ENCODE measurements at regions not wholly inside any gene's neighbourhood (a gene's known extent, or its start where the extent isn't known, plus 50 kb on each side); places are given as distances from the start of the nearest gene placed in this dataset.
A peak's percentile ranks its signal among the peaks of the same experiment; 100 is the strongest.
"Not testable (repeated sequence)": the region's sequence is repeated elsewhere in the genome, so short reads cannot be mapped to it uniquely, and the experiment has no call there.

DNA sequence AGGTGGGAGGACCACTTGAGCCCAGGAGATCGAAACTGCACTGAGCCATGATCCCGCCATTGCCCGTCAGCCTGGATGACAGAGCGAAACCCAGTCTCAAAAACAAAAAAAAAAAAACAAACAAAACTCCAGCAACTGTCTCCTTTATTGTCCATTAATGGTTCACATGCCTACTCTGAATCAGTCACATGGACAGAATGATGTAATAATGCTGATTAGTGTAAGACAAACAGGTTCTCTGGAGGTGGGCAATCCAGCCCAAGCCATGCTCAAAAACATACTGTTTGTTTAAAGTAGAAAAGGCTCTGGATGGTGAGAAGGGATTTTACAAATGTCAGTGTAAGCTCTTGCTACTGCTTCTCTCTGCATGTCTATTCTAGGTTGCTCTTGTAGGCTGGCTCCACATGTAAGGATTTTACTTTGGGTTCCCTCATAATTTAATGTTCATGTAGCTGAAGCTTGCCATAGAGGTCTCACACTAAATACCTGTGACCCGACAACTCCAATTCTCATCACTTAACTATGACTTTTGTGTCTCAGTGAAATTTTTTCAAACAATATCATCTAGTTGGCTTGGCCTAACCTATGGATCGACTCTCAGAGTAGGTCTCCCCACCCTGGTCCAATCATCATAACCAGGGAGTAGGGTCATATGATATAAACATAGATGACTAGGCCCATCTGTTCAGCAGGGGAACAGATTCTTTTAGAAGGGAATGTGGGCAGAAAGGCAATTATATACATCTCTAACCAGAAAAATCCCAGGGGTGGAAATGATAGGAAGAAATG, 83.9 kb upstream of the SLC39A10 start:
- Histone ChIP-seq H3K4me1 (no peaks in the 10 kb centered on the region), H3K27ac (no peak overlapping the region), H3K4me3 (no peak overlapping the region), H3K9me3 (no peaks in the 10 kb centered on the region), H3K36me3 (no peaks in the 10 kb centered on the region), H3K27me3 (no peaks in the 10 kb centered on the region)
- intact Hi-C loops (cut with DNase I; ENCODE audit: low total_unique reads) = no loop called here
- no peak for TF ChIP-seq POLR2A (IDR thresholded peaks at IDR 0.05)
- no peak for DNase-seq (ENCODE audit: low spot score in 2 of 2)

GRCh38 chr2:195570329-195570728, 86.7 kb upstream of the SLC39A10 start:
- Histone ChIP-seq H3K36me3 (no peaks in the 10 kb centered on the region), H3K4me1 (no peaks in the 10 kb centered on the region), H3K4me3 (no peak overlapping the region), H3K9me3 (no peaks in the 10 kb centered on the region), H3K27ac (no peak overlapping the region), H3K27me3 (no peaks in the 10 kb centered on the region)
- DNase-seq (ENCODE audit: low spot score in 2 of 2) = no peak
- no peak for TF ChIP-seq CTCF (IDR thresholded peaks at IDR 0.05)
- TF ChIP-seq POLR2A (IDR thresholded peaks at IDR 0.05) = no peak
- TF ChIP-seq POLR2AphosphoS5 (IDR thresholded peaks at IDR 0.05) = no peak
- intact Hi-C loops (cut with DNase I; ENCODE audit: low total_unique reads) = no loop called here

DNA sequence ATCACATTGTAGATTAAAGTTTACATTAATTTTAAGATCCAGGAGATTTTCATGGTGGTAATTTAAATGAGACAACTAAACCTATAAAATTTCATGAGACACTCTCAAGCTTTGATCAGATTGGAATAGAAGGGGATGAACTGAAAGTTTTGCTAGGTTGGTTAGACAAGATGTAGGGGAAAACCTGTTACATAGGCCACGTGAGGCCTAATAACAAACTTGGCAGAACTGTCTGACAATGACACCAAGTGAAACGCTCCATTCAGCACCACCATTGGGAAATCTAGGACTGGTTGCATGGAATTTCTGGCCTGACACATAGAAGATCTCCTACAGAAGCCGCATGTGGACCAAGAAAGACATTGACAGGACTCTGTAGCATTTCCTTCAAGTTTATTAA, 87.8 kb upstream of the SLC39A10 start:
- no peaks in the 10 kb centered on the region for H3K27me3 ChIP-seq
- H3K4me1 ChIP-seq = no peaks in the 10 kb centered on the region
- H3K4me3 ChIP-seq = no peak overlapping the region
- no peaks in the 10 kb centered on the region for H3K9me3 ChIP-seq
- no peak overlapping the region for H3K27ac ChIP-seq
- no peaks in the 10 kb centered on the region for H3K36me3 ChIP-seq
- intact Hi-C loops (cut with DNase I; ENCODE audit: low total_unique reads) = no loop called here
- DNase-seq (ENCODE audit: low spot score in 2 of 2) = no peak
- TF ChIP-seq POLR2AphosphoS5 (IDR thresholded peaks at IDR 0.05) (no peak), CTCF (IDR thresholded peaks at IDR 0.05) (no peak), POLR2A (IDR thresholded peaks at IDR 0.05) (no peak)

GRCh38 chr2:195564625-195565135, 92.3 kb upstream of the SLC39A10 start:
- peak overlapping the region in 1 of 2 donors; percentile 74 for H3K27ac ChIP-seq
- intact Hi-C loops (cut with DNase I; ENCODE audit: low total_unique reads); H3K27me3 ChIP-seq; H3K36me3 ChIP-seq; H3K9me3 ChIP-seq; DNase-seq (ENCODE audit: low spot score in 2 of 2); H3K4me3 ChIP-seq; H3K4me1 ChIP-seq: not testable (repeated sequence)

GRCh38 chr2:195563857-195564512, 93.0 kb upstream of the SLC39A10 start:
- Histone ChIP-seq H3K36me3 (no peaks in the 10 kb centered on the region), H3K9me3 (no peaks in the 10 kb centered on the region), H3K4me1 (no peaks in the 10 kb centered on the region), H3K4me3 (no peak overlapping the region), H3K27ac (peak overlapping the region in 1 of 2 donors; percentile 74), H3K27me3 (no peaks in the 10 kb centered on the region)
- intact Hi-C loops (cut with DNase I; ENCODE audit: low total_unique reads) = no loop called here
- DNase-seq (ENCODE audit: low spot score in 2 of 2) = no peak
- TF ChIP-seq POLR2A (IDR thresholded peaks at IDR 0.05) (no peak), POLR2AphosphoS5 (IDR thresholded peaks at IDR 0.05) (no peak), CTCF (IDR thresholded peaks at IDR 0.05) (no peak)

All from breast epithelium (tissue), 4 donors.